H9 (cell line): ENCODE measurements at regions not wholly inside any gene's neighbourhood (a gene's known extent, or its start where the extent isn't known, plus 50 kb on each side); places are given as distances from the start of the nearest gene placed in this dataset.

Source experiments
- DNase-seq: peaks from one replicate; pipeline ENCODE4 v3.0.0-alpha.2; 2017
- H2AFZ ChIP-seq: one replicate; pipeline ENCODE4 v1.6.1; 2013; ENCODE audit warnings: mild to moderate bottlenecking, low read length, control low read depth, moderate library complexity
- H2AK5ac ChIP-seq: 2 replicates; pipeline ENCODE4 v1.6.1; 2013; ENCODE audit warnings: low read length, control low read depth, mixed read lengths; ENCODE audit not compliant: insufficient read length
- H2BK120ac ChIP-seq: one replicate; pipeline ENCODE4 v1.6.1; 2013; ENCODE audit warnings: low read depth, mild to moderate bottlenecking, low read length, control low read depth, inconsistent platforms; ENCODE audit not compliant: poor library complexity, severe bottlenecking
- H2BK12ac ChIP-seq: 2 replicates; pipeline ENCODE4 v1.6.1; 2013; ENCODE audit warnings: low read length, control low read depth, mixed read lengths, low read depth; ENCODE audit not compliant: insufficient read length
- H2BK15ac ChIP-seq: 2 replicates; pipeline ENCODE4 v1.6.1; 2013; ENCODE audit warnings: low read depth, low read length, control low read depth
- H2BK20ac ChIP-seq: one replicate; pipeline ENCODE4 v1.6.1; 2013; ENCODE audit warnings: low read depth, mild to moderate bottlenecking, low read length, control low read depth, inconsistent platforms; ENCODE audit not compliant: poor library complexity, severe bottlenecking
- H2BK5ac ChIP-seq: 2 replicates; pipeline ENCODE4 v1.6.1; 2013; ENCODE audit warnings: low read length, control low read depth, mixed read lengths; ENCODE audit not compliant: insufficient read length
- H3K14ac ChIP-seq: 2 replicates; pipeline ENCODE4 v1.6.1; 2013; ENCODE audit warnings: low read length, control low read depth; ENCODE audit not compliant: insufficient read depth
- H3K18ac ChIP-seq: 2 replicates; pipeline ENCODE4 v1.6.1; 2013; ENCODE audit warnings: low read depth, mild to moderate bottlenecking, mixed read lengths, low read length, control low read depth; ENCODE audit not compliant: insufficient read length
- H3K23ac ChIP-seq: 2 replicates; pipeline ENCODE4 v1.6.1; 2013; ENCODE audit warnings: low read length, control low read depth, mixed read lengths, low read depth; ENCODE audit not compliant: insufficient read length
- H3K23me2 ChIP-seq: 2 replicates; pipeline ENCODE4 v1.6.1; 2013; ENCODE audit warnings: low read depth, mild to moderate bottlenecking, mixed read lengths, low read length, control low read depth; ENCODE audit not compliant: insufficient read length, poor library complexity, severe bottlenecking
- H3K27ac ChIP-seq: 2 replicates; pipeline ENCODE4 v1.5.1; 2013; ENCODE audit warnings: low read length, control low read depth, mixed read lengths, low read depth; ENCODE audit not compliant: insufficient read length
- H3K27me3 ChIP-seq: 2 replicates; pipeline ENCODE4 v1.6.1; 2013; ENCODE audit warnings: low read length, control low read depth, inconsistent platforms; ENCODE audit not compliant: insufficient read depth
- H3K4ac ChIP-seq: 2 replicates; pipeline ENCODE4 v1.6.1; 2013; ENCODE audit warnings: low read depth, mild to moderate bottlenecking, control low read depth, inconsistent platforms, low read length, moderate library complexity
- H3K4me1 ChIP-seq: 2 replicates; pipeline ENCODE4 v1.6.1; 2013; ENCODE audit warnings: low read length, control low read depth, inconsistent platforms; ENCODE audit not compliant: insufficient read depth
- H3K4me2 ChIP-seq: 2 replicates; pipeline ENCODE4 v1.6.1; 2013; ENCODE audit warnings: low read length, control low read depth, mixed read lengths; ENCODE audit not compliant: insufficient read length, insufficient read depth
- H3K56ac ChIP-seq: 2 replicates; pipeline ENCODE4 v1.6.1; 2013; ENCODE audit warnings: low read depth, mild to moderate bottlenecking, mixed read lengths, low read length, control low read depth; ENCODE audit not compliant: insufficient read length
- H3K79me1 ChIP-seq: 2 replicates; pipeline ENCODE4 v1.6.1; 2013; ENCODE audit warnings: low read depth, mild to moderate bottlenecking, moderate library complexity, low read length, control low read depth, inconsistent platforms; ENCODE audit not compliant: insufficient read depth, poor library complexity, severe bottlenecking
- H3K79me2 ChIP-seq: 2 replicates; pipeline ENCODE4 v1.6.1; 2013; ENCODE audit warnings: low read length, control low read depth, inconsistent platforms; ENCODE audit not compliant: insufficient read depth
- H3K9ac ChIP-seq: 2 replicates; pipeline ENCODE4 v1.6.1; 2013; ENCODE audit warnings: low read length, control low read depth, mixed read lengths; ENCODE audit not compliant: insufficient read length; ENCODE audit errors: extremely low read depth
- H3K9me3 ChIP-seq: one replicate; pipeline ENCODE4 v1.6.1; 2013; ENCODE audit warnings: low read depth, low read length, inconsistent platforms; ENCODE audit not compliant: control insufficient read depth
- H3T11ph ChIP-seq: one replicate; pipeline ENCODE4 v1.6.1; 2013; ENCODE audit warnings: mild to moderate bottlenecking, low read length, control low read depth, inconsistent platforms
- H4K20me1 ChIP-seq: one replicate; pipeline ENCODE4 v1.6.1; 2013; ENCODE audit not compliant: control insufficient read depth, insufficient read length, insufficient read depth
- H4K5ac ChIP-seq: 2 replicates; pipeline ENCODE4 v1.6.1; 2013; ENCODE audit warnings: low read depth, mild to moderate bottlenecking, mixed read lengths, low read length, control low read depth; ENCODE audit not compliant: insufficient read length
- H4K8ac ChIP-seq: replicated peaks from 2 replicates; pipeline ENCODE4 v1.6.1; 2013; ENCODE audit warnings: low read length, control low read depth, mixed read lengths, low read depth; ENCODE audit not compliant: insufficient read length
- H4K91ac ChIP-seq: 2 replicates; pipeline ENCODE4 v1.6.1; 2013; ENCODE audit warnings: low read depth, mild to moderate bottlenecking, moderate library complexity, mixed read lengths, low read length, control low read depth; ENCODE audit not compliant: insufficient read length
- H3K27ac Mint-ChIP-seq, 3 experiments: 2 replicates in 2 of 3; 3 replicates in 1 of 3; pipeline ENCODE4 v1.8.0; 2020 to 2021; ENCODE audit warnings: mixed read lengths in 3 of 3, mild to moderate bottlenecking in 1 of 3, moderate library complexity in 1 of 3
- H3K27me3 Mint-ChIP-seq: 2 replicates; pipeline ENCODE4 v1.8.0; 2021; ENCODE audit warnings: low read depth, mild to moderate bottlenecking, moderate library complexity, mixed read lengths
- H3K36me3 Mint-ChIP-seq, 3 experiments: 2 replicates in 2 of 3; 3 replicates in 1 of 3; pipeline ENCODE4 v1.8.0; 2020 to 2021; ENCODE audit warnings: low read depth in 3 of 3, mixed read lengths in 3 of 3; ENCODE audit not compliant: insufficient read depth in 1 of 3
- H3K4me1 Mint-ChIP-seq, 2 experiments: 2 replicates each; pipeline ENCODE4 v1.8.0; 2020; ENCODE audit warnings: mixed read lengths in 2 of 2
- H3K4me3 Mint-ChIP-seq, 2 experiments: 2 replicates in 1 of 2; 3 replicates in 1 of 2; pipeline ENCODE4 v1.8.0; 2020 to 2021; ENCODE audit warnings: mild to moderate bottlenecking in 2 of 2, mixed read lengths in 2 of 2, moderate library complexity in 1 of 2
- H3K9me3 Mint-ChIP-seq, 2 experiments: 2 replicates in 1 of 2; 3 replicates in 1 of 2; pipeline ENCODE4 v1.8.0; 2020; ENCODE audit warnings: mild to moderate bottlenecking in 2 of 2, mixed read lengths in 2 of 2, moderate library complexity in 1 of 2
- CTCF ChIP-seq: fragments of 200-600 bp; sonication (generic); conservative IDR thresholded peaks from 3 replicates; pipeline ENCODE4 v1.8.0; 2021; ENCODE audit warnings: antibody characterized with exemption, mild to moderate bottlenecking
- WGBS: extraction: QIAGEN DNeasy Blood & Tissue Kit; methylation state at CpG from one replicate; pipeline ENCODE4 v1.1.7; 2013; ENCODE audit warnings: missing lambda C conversion rate, low lambda C conversion rate, mixed read lengths; ENCODE audit not compliant: insufficient read length; ENCODE audit errors: extremely low coverage; 5-methylcytosine and 5-hydroxymethylcytosine counted together

DNA sequence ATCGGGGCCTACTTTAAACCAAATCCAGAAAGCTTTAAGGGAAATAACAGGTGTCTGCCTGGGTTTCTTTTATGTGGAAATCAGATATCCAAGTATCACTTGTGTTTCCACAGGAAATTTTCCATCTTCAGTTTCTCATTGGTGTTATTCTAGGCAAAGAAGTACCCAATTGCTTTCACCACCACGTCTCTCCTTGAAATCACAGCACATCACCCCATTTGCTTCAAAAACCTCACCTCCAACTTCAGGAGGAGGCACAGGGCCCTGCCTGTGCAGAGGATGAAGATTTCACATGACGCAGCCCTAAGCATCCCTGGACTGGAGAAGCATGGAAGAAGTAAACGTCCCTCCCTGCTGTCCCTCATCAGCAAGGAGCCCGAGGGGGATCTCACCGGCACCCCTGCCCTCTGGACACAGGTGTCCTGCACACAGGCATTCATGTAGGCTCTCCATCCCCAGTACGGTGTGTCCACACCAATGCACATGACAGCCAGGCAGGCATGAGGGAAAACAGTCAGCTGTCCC lies 182.3 kb downstream of the TBXT start:
- Histone ChIP-seq H2BK12ac (no peak overlapping the region), H3K27ac (no peak overlapping the region), H4K5ac (no peak overlapping the region), H3K18ac (no peak overlapping the region), H3K79me1 (no peaks in the 10 kb centered on the region), H3K14ac (no peak overlapping the region), H3K23me2 (peaks cover 22% of the 10 kb centered on the region), H3K9ac (no peak overlapping the region), H3K79me2 (no peaks in the 10 kb centered on the region), H3K9me3 (no peaks in the 10 kb centered on the region), H2AFZ (no peak overlapping the region), H3K27me3 (peaks cover 52% of the 10 kb centered on the region), H2BK15ac (no peak overlapping the region), H3K23ac (no peak overlapping the region), H4K20me1 (no peaks in the 10 kb centered on the region), H2BK5ac (no peak overlapping the region), H3K4ac (no peak overlapping the region), H4K8ac (no peak overlapping the region), H2BK20ac (no peak overlapping the region), H4K91ac (no peak overlapping the region), H3K4me1 (no peaks in the 10 kb centered on the region), H3K56ac (no peak overlapping the region), H3K4me2 (peak overlapping the region; percentile 48), H3T11ph (no peak overlapping the region), H2BK120ac (no peak overlapping the region), H2AK5ac (no peak overlapping the region)
- WGBS, result no CpG with 5 or more reads among the region's 7 CpGs
- DNase-seq, result no peak
- peaks cover 32 to 43% of the 10 kb centered on the region in 2 experiments for H3K4me1 Mint-ChIP-seq
- peaks cover 0 to 2% (median 0%) of the 10 kb centered on the region in 3 experiments; a peak in 2 of 7 replicates for H3K36me3 Mint-ChIP-seq
- H3K9me3 Mint-ChIP-seq, result peaks cover 0 to 3% of the 10 kb centered on the region in 2 experiments; a peak in 4 of 5 replicates
- no peak overlapping the region; a peak in 1 of 5 replicates for H3K4me3 Mint-ChIP-seq
- no peak for TF ChIP-seq CTCF
- peaks cover 89% of the 10 kb centered on the region for H3K27me3 Mint-ChIP-seq
- no peak overlapping the region; a peak in 1 of 7 replicates for H3K27ac Mint-ChIP-seq
